ENCODE measurements at regions not wholly inside any gene's neighbourhood (a gene's known extent, or its start where the extent isn't known, plus 50 kb on each side); places are given as distances from the start of the nearest gene placed in this dataset.
A peak's percentile ranks its signal among the peaks of the same experiment; 100 is the strongest.

DNA sequence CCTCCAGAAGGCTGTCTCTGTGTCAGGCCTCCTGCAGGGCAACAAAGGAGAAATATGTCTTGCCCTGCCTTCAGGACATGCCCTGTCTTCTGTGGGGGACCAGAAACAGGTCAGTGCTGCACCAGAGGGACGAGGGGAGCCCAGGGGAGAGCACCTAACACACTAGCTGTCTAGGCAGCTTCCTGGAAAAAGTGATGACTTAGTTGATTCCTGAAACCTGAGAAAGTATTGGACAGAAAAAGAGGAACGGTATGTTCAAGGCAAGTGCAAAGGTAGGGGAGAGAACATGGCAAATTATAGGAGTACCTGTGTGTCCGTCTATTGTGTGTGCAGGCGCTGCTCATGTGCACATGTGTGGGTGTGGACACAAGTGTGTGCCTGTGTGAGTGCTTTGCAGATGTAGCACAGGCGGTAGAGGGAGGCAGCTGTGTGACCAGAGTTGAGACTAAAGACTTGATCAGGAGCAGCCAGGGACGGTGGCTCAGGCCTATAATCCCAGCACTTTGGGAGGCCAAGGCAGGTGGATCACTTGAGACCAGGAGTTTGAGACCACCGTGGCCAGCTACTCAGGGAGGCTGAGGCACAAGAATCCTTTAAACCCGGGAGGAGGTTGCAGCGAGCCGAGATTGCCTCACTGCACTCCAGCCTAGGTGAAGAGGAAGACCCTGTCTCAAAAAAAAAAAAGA, 119.5 kb downstream of the GYPC start:
- no peak for DNase-seq

DNA sequence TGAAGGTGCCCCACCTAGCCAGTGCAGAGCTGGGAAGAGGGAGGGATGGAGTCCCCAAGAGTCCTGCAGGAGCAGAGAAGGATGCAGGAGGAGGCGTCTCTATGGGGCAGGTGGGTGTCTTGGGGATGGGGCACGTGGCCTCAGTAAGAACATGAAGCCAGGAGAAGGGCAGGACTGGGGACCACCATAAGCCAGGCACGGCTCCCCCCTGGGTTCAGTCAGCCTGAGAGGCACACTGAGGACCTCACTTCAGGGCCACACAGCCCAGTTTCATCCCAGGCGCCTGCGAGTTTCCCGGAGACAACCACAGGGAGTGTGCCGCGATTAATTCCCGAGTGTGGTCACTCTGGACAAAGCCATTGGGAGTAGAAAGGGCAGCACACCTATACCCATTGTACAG, 120.3 kb downstream of the GYPC start:
- DNase-seq: no peak

DNA sequence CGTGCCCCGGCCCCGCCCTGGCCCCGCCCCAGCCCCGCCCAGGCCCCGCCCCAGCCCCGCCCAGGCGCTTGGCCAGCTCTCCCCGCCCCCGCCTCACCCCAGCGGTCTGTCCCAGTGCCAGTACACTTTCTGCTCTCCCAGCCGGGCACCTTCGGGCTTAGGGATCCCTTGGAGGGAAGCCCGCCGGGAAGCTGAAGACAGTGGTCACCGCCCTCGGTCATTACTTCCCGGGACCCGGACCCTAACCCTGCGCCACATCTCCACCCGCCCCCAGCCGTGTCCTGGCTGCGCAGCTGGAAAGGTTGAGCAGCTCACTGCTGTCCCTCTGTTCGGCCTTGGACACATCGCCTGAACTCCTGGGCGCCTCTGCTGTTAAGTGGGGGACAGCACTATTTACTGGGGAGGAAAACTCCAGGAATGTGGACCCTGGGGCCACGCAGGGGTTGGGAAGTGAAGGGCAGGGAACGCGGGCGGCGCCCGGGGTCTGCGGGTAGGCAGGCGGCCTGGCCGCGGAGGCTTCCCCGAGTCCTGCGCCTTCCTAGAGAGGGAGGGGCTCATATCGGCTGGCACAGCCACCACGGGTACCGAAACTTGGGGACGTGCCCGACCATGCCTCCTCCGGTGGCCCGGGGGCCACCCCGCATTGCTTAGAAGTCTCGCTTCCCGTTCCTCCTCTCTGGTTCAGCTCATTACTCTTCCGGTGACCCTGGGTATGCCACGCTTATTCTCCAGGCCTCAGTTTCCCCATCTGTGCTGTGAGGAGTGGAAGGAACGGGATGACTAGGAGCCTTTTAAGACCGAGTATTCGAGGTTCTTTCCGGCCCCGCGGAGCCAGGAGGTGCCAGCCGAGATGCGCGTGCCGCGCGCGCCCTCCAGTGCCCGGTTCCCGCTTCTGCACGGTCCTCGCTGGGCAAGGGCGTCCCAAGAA, 121.0 kb downstream of the GYPC start:
- DNase-seq: peak; percentile 92

DNA sequence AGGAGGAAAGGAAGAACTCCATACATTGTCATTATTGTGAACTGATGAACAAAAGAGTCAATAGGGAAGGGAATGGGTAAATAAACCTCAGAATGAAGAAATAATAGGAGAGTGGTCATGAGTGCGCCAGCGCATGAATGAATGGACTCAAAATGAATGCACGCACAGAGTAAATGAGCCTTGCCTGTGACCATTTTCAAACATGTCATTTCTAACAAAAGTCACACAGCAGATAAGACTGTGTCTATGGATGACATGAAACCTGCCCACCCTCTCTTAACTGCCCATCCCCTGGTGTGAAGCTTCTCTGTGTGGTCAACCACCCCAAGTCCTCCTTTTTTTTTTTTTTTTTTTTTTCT, 121.1 kb upstream of the TEX51 start:
- DNase-seq: no peak

DNA sequence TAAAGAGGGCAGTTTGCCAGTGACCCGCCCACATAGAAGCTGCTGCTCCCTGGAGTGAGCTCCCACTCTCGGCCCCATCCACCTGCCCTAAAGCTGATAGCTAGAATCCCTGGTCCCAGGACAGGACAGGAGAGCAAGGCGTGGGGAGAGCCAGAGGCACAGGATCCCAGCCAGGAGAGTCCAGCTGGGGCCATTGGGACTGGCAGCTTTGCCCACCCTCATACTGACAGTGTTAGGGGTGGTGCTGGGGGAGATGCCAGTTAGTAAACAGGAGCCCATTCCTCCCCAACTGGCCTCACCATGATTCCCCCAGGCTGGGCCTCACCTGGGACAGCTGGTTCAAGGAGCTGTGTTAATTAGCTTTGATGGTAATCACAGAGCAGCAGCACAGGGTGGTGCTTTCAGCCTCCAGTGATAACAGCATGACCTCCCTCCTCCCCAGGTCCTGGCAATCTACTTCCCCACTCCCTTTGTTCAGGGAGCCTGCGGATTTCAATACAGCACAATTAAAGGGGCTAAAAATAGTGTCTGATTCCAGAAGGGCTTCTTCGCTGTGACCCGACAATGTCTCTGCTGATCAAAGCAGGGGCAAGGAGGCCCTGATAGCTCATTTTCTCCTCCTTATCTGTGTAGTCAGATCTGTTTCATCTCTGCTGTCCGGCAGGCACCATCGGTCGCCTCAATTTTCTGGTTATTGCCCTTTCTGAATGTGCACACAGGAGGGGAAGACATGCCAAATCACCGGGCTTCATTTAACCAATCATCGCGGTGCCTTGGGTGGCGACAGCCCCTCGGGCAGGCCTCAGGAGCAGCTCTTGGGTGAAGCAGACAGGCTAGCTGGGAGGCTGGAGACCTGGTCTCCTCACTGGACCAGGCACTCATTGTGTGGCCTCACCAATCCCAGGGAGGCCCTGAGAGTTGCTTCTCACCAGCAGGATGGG, 119.9 kb upstream of the TEX51 start:
- peak; percentile 63 for DNase-seq

DNA sequence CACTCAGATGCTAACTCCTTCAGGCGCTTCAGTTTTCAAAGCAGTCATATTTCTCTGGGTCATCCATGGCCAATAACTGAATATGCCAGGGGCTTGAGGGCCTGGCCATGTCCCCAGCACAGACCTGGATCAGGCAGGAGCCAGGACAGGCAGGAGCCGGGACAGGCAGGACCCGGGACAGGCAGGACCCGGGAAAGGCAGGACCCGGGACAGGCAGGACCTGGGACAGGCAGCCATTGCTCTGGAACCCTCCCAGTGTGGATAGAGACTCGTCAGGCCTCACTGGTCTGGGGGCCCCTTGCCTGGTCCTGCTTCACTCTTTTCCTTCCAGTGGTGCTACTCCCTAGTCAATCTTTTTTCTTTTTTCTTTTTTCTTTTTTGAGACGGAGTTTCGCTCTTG, 117.5 kb upstream of the TEX51 start:
- no peak for DNase-seq

DNA sequence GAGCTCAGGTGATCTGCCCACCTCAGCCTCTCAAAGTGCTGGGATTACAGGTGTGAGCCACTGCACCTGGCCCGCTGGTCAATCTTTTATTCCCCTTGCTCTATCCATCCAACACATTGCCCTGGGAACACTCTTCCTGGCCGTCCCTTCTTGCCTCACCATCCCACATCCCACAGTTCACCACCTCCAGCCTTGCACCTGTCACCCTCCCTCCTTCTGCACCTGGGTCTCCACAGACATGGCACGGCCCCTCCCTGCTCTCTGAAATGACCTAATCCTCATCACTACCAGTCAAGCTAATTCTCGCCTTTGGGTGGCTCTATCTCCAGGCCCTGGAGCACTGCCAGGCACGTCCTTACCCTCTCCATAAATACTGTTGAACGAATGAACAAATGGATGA, 116.9 kb upstream of the TEX51 start:
- no peak for DNase-seq

DNA sequence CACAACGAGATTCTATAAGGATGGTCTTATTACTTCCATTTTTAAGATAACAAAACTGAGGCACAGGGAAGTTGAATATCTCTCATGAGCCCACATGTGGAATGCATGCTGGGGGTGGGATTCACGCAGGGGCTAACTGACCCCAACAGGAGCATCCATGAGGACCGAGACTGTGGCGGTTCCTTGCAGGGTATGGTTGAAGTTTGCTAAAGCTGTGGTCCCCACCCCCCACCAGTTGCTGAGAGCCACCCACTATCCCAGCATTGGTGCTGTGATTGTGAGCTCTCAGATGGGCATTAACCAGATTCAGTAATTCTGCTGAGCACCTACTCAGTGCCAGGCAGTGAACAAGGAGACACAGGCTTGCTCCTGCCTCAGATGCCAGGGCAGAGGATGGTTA, 116.0 kb upstream of the TEX51 start:
- DNase-seq: no peak

DNA sequence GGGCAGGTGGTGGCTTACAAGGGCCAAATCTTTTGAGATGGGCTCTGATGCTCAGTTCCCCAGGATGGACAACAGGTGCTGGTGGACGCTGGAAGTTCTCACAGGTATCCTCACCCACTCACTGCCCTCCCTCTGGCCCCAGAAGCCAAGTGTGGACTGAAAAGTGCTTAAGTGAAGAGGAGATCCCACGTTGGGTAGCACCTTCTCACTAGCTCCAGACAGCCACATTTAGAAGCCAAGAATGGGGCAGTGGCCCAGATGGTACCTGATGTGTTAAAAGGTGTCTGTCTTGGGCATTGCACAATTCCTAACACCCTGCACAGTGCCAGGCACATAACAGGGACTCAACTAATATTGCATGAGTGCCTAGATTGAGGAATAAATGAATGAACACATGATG, 115.3 kb upstream of the TEX51 start:
- no peak for DNase-seq

DNA sequence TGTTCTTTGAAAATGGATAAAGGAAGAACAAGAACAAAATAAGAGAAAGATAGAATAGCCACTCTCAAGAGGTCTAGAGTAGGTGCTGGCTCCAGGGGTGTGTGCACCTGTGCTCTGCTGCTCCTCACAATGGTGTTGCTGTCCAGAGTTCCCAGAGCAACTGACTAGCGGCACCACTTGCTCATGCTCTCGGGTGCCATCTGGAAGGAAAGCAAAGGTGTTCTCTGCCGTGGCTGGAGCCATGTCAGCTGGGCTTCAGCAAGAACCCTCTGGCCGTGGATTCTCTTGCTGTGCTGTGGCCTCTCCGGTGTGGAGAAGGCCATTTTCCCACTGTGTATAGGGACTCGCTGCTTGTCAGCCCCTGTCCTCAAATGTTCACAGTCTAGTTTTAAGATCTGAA, 114.6 kb upstream of the TEX51 start:
- no peak for DNase-seq

DNA sequence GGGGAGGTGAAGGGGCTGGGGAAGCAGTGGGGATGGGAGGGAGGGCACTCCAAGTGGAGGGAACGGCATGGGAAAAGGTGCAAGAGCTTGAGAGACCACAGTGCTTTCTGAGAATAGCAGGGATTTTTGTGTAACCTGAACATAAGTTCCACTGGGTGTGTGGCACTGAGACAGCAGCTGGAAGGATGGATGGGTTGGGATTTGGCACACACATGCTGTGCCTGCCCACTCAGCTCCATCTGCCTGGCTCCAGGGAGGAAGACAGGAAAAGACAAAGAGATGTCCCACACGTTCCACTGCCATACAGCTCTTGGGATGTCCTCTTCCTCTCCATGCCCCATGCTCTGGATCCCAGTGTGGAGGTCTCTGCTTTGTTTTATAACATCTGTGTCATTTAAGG, 114.1 kb upstream of the TEX51 start:
- no peak for DNase-seq

DNA sequence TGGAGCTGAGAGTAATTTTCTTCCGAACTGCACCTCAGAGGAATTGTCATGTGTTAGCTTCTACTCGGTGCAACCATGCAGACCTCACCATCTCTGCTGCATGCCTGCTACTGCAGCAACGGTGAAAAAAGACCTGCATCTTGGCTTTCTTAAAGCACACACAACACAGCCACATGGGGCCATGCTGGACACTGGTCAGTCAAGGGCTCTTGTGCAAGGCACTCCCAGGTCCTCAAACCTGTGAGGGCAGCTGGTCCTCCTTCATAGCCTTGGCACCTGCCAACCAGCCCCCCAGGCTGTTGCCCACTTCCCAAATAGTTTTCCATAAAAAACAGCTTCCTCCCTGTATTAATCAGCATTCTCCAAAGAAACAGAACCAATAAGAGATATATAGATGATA, 113.5 kb upstream of the TEX51 start:
- DNase-seq: no peak

DNA sequence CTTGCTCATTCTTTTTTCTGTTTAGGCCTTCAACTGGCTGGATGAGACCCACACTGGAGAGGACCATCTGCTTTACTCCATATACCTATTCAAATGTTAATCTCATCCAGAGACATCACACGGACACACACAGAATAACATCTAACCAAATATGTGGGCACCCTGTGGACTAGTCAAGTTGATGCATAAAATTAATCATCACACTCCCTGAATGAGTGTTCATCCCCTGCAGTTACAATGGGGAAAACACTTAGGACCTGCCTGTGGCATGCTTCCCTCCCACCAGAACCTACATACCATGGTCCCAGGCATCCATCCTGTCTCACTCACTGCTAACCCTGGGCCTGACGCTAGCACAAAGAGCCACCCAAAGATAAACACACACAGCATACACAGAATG, 112.8 kb upstream of the TEX51 start:
- DNase-seq: no peak

DNA sequence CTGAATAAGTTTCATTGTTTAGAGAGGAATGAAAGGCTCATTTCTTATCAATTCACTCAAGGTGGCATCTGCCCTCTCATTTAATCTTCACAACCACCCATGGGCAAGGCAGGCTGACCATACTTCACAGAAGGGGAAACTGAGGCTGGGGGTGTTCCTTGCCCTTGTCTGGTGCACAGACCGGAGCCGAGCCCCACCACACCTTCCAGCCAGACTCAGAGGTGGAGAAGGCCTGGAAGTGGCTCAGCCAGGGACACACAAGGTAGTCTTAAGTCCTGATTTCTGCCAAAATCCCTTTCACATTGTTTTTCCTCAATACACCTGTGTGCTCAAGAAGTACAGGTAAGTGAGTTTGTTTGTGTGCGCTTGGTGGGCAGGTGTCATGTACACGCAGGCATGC, 111.9 kb upstream of the TEX51 start:
- no peak for DNase-seq

DNA sequence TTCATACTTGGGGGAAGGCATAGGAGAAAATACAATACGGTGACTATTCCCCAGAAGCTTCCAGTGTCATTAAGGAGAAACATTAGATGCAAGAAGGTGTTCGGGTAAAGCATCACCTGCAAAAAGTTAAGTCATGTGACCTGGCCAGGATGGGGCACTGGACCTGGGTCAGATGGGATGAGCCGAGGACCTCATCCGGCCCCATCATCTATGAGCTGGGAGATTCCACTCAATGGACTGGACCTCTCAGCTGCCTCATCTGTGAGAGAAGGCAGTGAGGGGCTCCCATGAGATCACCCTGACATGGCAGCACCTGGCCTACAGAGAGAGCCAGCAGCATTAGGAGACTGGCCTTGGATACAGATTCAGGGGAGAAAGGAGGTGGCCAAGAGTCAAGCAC, 111.4 kb upstream of the TEX51 start:
- DNase-seq: no peak

DNA sequence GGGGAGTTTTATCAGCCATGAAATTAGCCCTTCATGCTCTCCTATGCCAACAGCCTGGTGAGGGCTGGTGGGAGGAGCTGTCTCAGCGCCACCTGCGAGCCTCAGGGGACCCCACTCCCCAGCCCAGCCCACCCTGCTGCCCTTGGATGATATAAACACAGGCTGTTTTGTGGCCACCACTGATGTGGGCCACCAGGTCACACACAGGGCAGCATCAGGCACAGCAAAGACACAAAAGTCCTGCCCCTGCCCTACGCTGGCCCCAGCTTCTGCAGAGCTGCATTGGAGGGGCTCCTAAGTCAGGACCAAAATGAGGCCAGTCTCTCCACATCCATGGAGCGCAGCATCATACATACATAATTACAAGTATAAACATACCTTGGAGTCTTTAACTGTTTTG, 110.6 kb upstream of the TEX51 start:
- DNase-seq: no peak

DNA sequence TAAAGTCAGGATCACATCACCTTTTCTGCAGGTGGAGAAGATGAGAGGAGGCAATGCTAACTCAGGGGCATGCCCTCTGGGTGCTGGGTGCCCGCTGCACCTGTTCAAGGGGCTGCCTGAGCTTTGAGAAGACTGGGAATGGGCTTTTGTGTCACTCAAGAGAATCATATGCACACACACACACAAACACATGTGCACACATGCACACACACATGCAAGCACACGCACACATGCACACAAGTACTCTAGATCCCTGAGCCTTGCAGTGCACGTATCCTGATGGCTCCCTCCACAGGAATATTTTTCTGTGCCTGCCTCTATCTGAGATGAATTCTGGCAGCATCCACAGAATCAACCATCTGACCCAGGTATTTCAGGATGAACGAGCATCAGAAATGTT, 110.0 kb upstream of the TEX51 start:
- no peak for DNase-seq

DNA sequence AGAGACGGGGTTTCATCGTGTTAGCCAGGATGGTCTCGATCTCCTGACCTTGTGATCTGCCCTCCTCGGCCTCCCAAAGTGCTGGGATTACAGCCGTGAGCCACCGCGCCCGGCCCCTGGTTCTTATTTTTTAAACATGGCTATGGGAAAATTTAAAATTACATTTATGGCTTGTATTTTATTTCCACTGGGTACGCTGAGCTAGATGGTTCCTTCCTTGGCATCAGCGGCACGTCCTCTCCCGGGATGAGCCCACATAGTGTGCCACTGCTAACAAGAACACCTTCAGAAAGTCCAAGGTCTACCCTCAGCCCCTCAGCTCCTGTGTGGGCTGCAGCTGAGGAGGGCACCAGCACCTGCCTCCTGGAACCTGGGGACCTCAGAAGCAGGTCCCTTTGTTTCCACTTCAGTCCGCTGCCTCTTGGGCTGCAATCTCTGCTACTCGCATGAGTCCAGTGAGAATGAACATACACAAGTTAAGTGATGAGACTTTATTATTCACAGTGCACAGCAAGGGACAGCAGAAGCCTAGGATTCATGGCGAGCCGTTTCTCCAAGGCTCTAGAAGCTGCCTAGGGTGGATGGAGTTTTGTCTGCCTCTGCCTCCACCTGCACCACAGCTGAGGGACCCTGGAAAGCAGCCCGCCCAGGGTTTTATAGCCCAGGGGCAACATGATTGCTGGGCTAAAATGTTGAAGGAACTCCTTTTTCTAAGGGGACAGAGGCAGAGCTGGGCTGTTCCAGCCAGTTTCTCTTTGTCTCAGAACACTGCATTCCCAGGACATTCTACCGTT, 107.5 kb upstream of the TEX51 start:
- no peak for DNase-seq

DNA sequence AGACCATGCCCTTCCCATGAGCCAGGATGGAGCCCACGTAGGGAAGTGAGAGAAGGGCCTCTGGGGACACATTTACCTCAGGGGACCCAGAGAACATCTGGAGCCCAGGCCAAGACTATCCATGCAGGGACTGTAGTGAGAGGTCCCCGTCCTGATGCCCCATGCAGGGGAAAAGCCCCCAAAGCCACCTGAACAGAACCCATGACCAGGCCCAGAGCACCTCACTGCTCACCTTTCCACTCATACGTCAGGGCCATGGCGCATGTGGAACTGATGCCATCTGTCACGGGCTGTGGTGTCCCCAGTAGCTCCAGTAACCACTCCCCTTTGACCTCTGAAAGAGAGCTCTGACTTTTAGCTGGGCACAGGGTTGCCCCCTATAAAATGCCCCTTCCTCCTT, 106.5 kb upstream of the TEX51 start:
- DNase-seq: no peak

DNA sequence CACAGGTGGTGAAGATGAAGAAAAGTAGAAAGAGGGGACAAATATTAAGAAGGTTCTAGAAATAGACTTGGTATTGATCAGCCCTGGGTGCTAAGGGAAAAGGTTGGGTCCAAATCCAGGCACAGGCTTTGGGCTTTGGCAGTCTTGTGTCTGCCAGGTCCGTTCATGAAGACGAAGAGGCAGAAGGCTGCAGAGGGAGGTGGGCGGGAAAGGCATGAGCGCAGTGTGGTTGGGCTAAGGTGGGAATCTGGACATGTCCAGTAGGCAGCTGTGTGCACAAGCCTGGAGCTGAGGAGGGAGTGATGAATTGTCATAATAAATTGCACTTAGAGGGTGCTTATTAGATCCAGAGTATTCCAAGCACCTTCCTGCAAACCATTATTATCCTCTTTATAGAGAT, 105.7 kb upstream of the TEX51 start:
- no peak for DNase-seq

DNA sequence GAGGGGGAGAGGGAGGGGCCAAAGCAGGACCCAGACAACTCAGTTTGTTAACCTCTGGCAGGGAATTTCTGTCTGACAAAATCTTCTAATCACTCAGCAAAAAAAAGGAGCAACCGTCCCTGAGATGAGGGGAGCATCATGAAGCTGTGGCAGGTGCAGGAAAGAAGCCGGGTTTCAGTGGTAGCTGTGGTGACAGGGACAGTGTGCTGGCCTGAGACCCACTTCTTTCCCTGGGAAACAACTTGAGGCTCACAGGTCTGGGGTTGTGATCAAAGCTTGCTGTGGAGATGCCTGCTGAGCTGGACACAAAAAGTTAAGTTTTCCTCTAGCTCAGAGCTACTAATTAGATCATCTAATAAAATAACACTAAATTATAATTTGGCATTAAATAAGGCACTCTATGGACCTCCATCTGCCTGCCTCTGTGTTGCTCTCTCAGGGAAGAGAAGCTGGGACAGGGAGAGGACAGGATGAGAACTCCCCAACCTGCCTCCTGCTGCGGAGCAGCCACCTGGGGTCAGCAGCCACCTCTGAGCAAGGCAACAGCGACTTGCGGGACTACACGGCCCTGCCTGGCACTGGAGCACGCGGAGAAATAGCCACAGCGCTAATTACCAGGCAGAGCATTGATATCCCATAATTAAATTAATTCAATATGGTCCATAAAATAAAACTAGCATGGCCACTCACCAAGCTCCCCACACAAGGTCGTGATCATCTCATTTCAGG, 104.6 kb upstream of the TEX51 start:
- no peak for DNase-seq

DNA sequence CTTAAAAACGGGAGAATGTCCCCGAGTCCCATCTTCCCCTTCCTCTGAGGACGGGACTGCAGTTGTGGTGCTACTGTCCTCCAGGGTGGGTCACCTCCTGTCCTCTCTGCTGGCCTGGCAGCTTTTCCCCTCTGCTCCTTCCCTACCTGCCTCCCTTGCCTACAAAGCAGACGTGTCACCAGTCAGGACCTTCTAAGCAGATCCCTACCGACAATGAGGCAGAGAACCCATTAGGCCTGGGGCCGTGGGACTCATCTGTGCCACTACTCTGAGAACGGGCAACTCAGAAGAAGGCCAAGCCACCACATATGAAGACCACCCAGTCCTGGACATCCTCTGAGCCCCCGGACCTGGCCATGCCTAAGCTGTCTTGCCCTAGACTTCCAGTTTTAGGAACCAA, 103.0 kb upstream of the TEX51 start:
- no peak for DNase-seq

Measured in eye (tissue), 1 donor.